ENCODE measurements at regions not wholly inside any gene's neighbourhood (a gene's known extent, or its start where the extent isn't known, plus 50 kb on each side); places are given as distances from the start of the nearest gene placed in this dataset.

- H4K20me1 ChIP-seq (replicated peaks; ENCODE audit: control insufficient read depth, insufficient read depth, low read length): no peaks in the 10 kb centered on the region
- H3K36me3 ChIP-seq (ENCODE audit: control insufficient read depth, insufficient read depth, low read length): no peaks in the 10 kb centered on the region
- ATAC-seq: no peak
- no peak overlapping the region for H3K9ac ChIP-seq (ENCODE audit: insufficient read depth in 1 of 2, low read depth in 2 of 2, low read length in 2 of 2)
- BruUV-seq (replicated peaks): no TSS peak
- in situ Hi-C loops (cut with MboI): no loop called here
- no peak for DNase-seq (ENCODE audit: extremely low read depth in 1 of 4, low spot score in 3 of 4)
- H3K9me3 ChIP-seq (replicated peaks; ENCODE audit: control insufficient read depth, insufficient read depth, low read depth, low read length): no peaks in the 10 kb centered on the region; the same call in 1 of the 2 replicates
- 0% methylated on average over 1 of the region's 1 CpG for WGBS (ENCODE audit: insufficient coverage, low coverage, missing lambda C conversion rate)
- H3K27ac ChIP-seq (ENCODE audit: extremely low read depth, low read depth, low read length): no peak overlapping the region
- no peaks in the 10 kb centered on the region for H3K9me1 ChIP-seq (ENCODE audit: control insufficient read depth, insufficient read depth, low read length)
- no peaks in the 10 kb centered on the region for H3K4me1 ChIP-seq (replicated peaks in 1 of 2; ENCODE audit: control insufficient read depth in 2 of 2, insufficient read depth in 2 of 2, low read length in 2 of 2)
- POLR2A ChIA-PET: no interaction called here
- H2AFZ ChIP-seq (ENCODE audit: low read depth, low read length): no peak overlapping the region
- CTCF ChIA-PET (ENCODE audit: low intra/inter-chr PET ratio): no interaction called here
- no peak overlapping the region for H3K4me3 ChIP-seq
- H3K27me3 ChIP-seq (ENCODE audit: control insufficient read depth in 2 of 2, insufficient read depth in 2 of 2, low read length in 2 of 2): no peaks in the 10 kb centered on the region
- H3K79me2 ChIP-seq (ENCODE audit: control insufficient read depth, insufficient read depth, low read length): no peaks in the 10 kb centered on the region
- no peak overlapping the region for H3K4me2 ChIP-seq (ENCODE audit: insufficient read depth, low read length)
- FAIRE-seq: no peak
- intact Hi-C loops (cut with micrococcal nuclease): no loop called here
- TF ChIP-seq USF1 (CRISPR knock-in tag; IDR thresholded peaks at IDR 0.05) (no peak), ZBTB11 (CRISPR knock-in tag; IDR thresholded peaks at IDR 0.05) (no peak), ZNF407 (IDR thresholded peaks at IDR 0.05; ENCODE audit: low read depth) (no peak), MYNN (IDR thresholded peaks at IDR 0.05) (no peak), MYNN (CRISPR knock-in tag; IDR thresholded peaks at IDR 0.05) (no peak), ETV5 (CRISPR knock-in tag; IDR thresholded peaks at IDR 0.05; ENCODE audit: low read depth) (no peak), KLF6 (CRISPR knock-in tag; IDR thresholded peaks at IDR 0.05; ENCODE audit: borderline replicate concordance) (no peak), MTA2 (IDR thresholded peaks at IDR 0.05; ENCODE audit: low read depth) (no peak)
These were observed 104.3 kb upstream of the PPFIA2 start for GRCh38 chr12:81863406-81863805.

Measured in K562 (cell line).